Panc1 (cell line): ENCODE measurements at regions not wholly inside any gene's neighbourhood (a gene's known extent, or its start where the extent isn't known, plus 50 kb on each side); places are given as distances from the start of the nearest gene placed in this dataset.

Source experiments
- ATAC-seq: fragments of 200-7000 bp; cut with Tn5 transposase; 2 replicates; pipeline ENCODE4 v1.9.1; 2020; ENCODE audit warnings: mild to moderate bottlenecking, moderate library complexity
- BruUV-seq: library from RNA; stranded (reverse); fragments of 400-500 nt; replicated peaks from 2 replicates; lab custom pipeline; 2021; lab: Mats Ljungman, UMichigan
- CTCF ChIA-PET: fragments of 300-600 bp; sonication (Branson Sonifier 250); formaldehyde crosslinking; loops from one replicate; lab custom pipeline; 2022; ENCODE audit warnings: antibody characterized with exemption; lab: Charles Lee
- POLR2A ChIA-PET: fragments of 300-600 bp; sonication (Branson Sonifier 250); formaldehyde crosslinking; loops from one replicate; lab custom pipeline; 2022; ENCODE audit warnings: antibody characterized with exemption; lab: Charles Lee
- DNase-seq: peaks from one replicate; pipeline ENCODE4 v3.0.0-alpha.2; 2010; ENCODE audit warnings: low read depth, low spot score
- H3K27ac ChIP-seq: 2 replicates; pipeline ENCODE4 v1.5.1; 2011; ENCODE audit warnings: mild to moderate bottlenecking, low read length, inconsistent platforms
- H3K27me3 ChIP-seq: fragments of 200-500 bp; sonication (Bioruptor generic); 2 replicates; pipeline ENCODE4 v1.6.0; 2014; ENCODE audit warnings: low read length, inconsistent platforms; ENCODE audit not compliant: control insufficient read depth, insufficient read depth
- H3K36me3 ChIP-seq: fragments of 200-500 bp; sonication (Bioruptor generic); 2 replicates; pipeline ENCODE4 v1.5.1; 2014; ENCODE audit warnings: inconsistent platforms, mild to moderate bottlenecking, low read length, moderate library complexity; ENCODE audit not compliant: control insufficient read depth, insufficient read depth
- H3K4me1 ChIP-seq: 2 replicates; pipeline ENCODE4 v1.5.1; 2011; ENCODE audit warnings: inconsistent platforms, mild to moderate bottlenecking, low read length, moderate library complexity; ENCODE audit not compliant: control insufficient read depth, insufficient read depth
- H3K4me3 ChIP-seq, 2 experiments: 2 replicates each; pipeline ENCODE4 v1.5.1; 2011 to 2012; ENCODE audit warnings: low read depth in 2 of 2, low read length in 2 of 2, mild to moderate bottlenecking in 2 of 2, inconsistent platforms in 1 of 2, moderate library complexity in 1 of 2
- H3K9me3 ChIP-seq: fragments of 200-500 bp; sonication (Bioruptor generic); 2 replicates; pipeline ENCODE4 v1.5.1; 2014; ENCODE audit warnings: low read depth, mild to moderate bottlenecking, inconsistent platforms, low read length, moderate library complexity; ENCODE audit not compliant: control insufficient read depth, insufficient read depth
- CTCF ChIP-seq: fragments of 450-650 bp; IDR thresholded peaks from 2 replicates; pipeline ENCODE4 v1.5.1; 2017; ENCODE audit warnings: mild to moderate bottlenecking
- POLR2AphosphoS5 ChIP-seq: IDR thresholded peaks from 2 replicates; pipeline ENCODE4 v1.6.1; 2012; ENCODE audit warnings: mild to moderate bottlenecking, low read depth, low read length, moderate library complexity
- SIN3A ChIP-seq: IDR thresholded peaks from 2 replicates; pipeline ENCODE4 v1.6.1; 2012; ENCODE audit warnings: low read depth, mild to moderate bottlenecking, low read length, moderate library complexity, borderline replicate concordance; ENCODE audit not compliant: insufficient read depth
- TCF7L2 ChIP-seq: IDR thresholded peaks from 2 replicates; pipeline ENCODE4 v1.6.1; 2011; ENCODE audit warnings: mild to moderate bottlenecking, low read depth, low read length, inconsistent platforms
- in situ Hi-C: cut with HindIII; loops from 2 replicates; pipeline ENCODE4 v1.10.0; 2016; ENCODE audit warnings: low sequenced_read_pairs, low pct_unique_long_range_greater_than_20kb
- intact Hi-C: fragments of 100-400 bp; cut with micrococcal nuclease; formaldehyde crosslinking; loops from one replicate; pipeline ENCODE4 v1.10.0; 2022; ENCODE audit not compliant: unreplicated experiment
- TF ChIP-seq, protein P1 (sequence below), 2 experiments: IDR thresholded peaks; 2 replicates each; pipeline ENCODE4 v1.6.1; 2011 to 2012; ENCODE audit warnings: low read depth in 2 of 2, control low read depth in 1 of 2, low read length in 1 of 2, mild to moderate bottlenecking in 1 of 2, moderate library complexity in 1 of 2; ENCODE audit not compliant: insufficient read depth in 1 of 2

DNA sequence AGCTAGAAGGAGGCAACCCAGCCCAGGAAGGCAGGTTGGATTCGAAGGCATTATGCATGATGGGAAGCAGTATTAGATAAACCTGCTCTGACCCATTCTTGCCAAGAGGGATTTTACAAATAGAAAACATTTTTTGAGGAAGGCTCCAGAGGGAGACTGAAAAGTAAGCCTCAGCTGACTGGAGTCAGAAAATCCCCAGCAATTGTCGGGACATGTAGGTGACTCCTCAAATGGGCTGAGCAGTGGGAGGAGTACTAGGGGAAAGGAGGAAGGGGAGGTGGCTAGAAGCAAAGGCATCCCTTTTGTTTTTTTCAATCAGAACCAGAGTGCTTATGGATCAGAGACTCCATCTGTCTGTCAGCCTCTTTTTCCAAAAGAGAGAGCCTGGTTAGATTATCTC lies 138.1 kb upstream of the NTF3 start:
- Histone ChIP-seq H3K36me3 (no peaks in the 10 kb centered on the region), H3K4me1 (no peaks in the 10 kb centered on the region), H3K27ac (no peak overlapping the region), H3K9me3 (no peaks in the 10 kb centered on the region), H3K27me3 (no peaks in the 10 kb centered on the region; the same call in 1 of the 2 replicates), H3K4me3 (no peak overlapping the region)
- POLR2A ChIA-PET = no interaction called here
- in situ Hi-C loops = no loop called here
- no peak for DNase-seq
- CTCF ChIA-PET = no interaction called here
- no TSS peak for BruUV-seq
- intact Hi-C loops = no loop called here
- TF ChIP-seq POLR2AphosphoS5 (no peak), CTCF (no peak), SIN3A (no peak), TCF7L2 (no peak)
- TF ChIP-seq, protein P1, sequence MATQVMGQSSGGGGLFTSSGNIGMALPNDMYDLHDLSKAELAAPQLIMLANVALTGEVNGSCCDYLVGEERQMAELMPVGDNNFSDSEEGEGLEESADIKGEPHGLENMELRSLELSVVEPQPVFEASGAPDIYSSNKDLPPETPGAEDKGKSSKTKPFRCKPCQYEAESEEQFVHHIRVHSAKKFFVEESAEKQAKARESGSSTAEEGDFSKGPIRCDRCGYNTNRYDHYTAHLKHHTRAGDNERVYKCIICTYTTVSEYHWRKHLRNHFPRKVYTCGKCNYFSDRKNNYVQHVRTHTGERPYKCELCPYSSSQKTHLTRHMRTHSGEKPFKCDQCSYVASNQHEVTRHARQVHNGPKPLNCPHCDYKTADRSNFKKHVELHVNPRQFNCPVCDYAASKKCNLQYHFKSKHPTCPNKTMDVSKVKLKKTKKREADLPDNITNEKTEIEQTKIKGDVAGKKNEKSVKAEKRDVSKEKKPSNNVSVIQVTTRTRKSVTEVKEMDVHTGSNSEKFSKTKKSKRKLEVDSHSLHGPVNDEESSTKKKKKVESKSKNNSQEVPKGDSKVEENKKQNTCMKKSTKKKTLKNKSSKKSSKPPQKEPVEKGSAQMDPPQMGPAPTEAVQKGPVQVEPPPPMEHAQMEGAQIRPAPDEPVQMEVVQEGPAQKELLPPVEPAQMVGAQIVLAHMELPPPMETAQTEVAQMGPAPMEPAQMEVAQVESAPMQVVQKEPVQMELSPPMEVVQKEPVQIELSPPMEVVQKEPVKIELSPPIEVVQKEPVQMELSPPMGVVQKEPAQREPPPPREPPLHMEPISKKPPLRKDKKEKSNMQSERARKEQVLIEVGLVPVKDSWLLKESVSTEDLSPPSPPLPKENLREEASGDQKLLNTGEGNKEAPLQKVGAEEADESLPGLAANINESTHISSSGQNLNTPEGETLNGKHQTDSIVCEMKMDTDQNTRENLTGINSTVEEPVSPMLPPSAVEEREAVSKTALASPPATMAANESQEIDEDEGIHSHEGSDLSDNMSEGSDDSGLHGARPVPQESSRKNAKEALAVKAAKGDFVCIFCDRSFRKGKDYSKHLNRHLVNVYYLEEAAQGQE (IDR thresholded peaks at IDR 0.05; ENCODE audit: insufficient read depth in 1 of 2, low read depth in 2 of 2, low read length in 1 of 2) = no peak
- no peak for ATAC-seq

DNA sequence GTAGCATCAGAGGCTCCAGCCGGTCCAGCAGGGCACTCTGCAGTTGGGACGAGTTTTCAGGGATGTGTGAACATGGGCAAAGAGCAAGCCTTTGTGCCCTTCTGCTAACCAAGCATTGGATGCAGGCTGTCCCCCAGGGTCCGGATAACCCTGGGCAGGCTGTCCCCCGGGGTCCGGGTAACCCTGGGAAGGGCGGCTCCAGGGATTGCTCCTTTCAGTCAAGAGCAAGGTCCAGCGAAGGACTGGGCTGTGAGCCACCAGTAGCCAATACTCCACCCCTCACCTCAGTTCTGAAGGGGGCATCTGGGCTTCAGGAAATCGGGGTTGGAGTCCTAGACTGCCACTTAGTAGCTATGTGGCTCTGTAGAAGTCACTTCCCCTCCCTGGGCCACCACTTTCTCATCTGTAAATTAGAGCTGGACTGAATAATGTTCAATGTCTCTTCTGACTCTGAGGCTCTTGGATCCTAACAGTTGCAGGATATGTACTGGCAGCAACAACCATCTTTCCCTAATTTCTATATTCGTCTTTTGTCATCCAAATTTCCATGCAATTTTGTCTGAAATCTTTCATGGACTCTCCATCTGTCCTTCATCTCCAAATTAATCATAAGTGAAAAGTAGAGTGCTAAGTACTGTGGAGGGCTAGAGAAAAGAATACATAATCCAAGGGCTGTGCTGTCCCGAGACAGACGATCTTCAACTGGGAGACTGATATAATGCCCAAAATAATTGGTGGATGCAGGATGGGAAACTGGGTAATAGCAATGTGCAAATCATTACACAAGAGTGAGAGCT lies 137.4 kb upstream of the NTF3 start:
- in situ Hi-C loops (no loop called here), intact Hi-C loops (no loop called here)
- CTCF ChIA-PET = no interaction called here
- Histone ChIP-seq H3K36me3 (no peaks in the 10 kb centered on the region), H3K27me3 (no peaks in the 10 kb centered on the region; the same call in 1 of the 2 replicates), H3K9me3 (no peaks in the 10 kb centered on the region), H3K27ac (no peak overlapping the region), H3K4me3 (no peak overlapping the region), H3K4me1 (no peaks in the 10 kb centered on the region)
- ATAC-seq (no peak), DNase-seq (no peak)
- BruUV-seq = no TSS peak
- no peak for TF ChIP-seq SIN3A
- no peak for TF ChIP-seq CTCF
- no peak for TF ChIP-seq TCF7L2
- POLR2A ChIA-PET = interaction anchor here (0.5 kb wide), 1 partner anchor 984 kb away, joined by 5 read pairs; no protein-coding TSS in a partner anchor
